GM12878 (cell line): ENCODE measurements at regions not wholly inside any gene's neighbourhood (a gene's known extent, or its start where the extent isn't known, plus 50 kb on each side); places are given as distances from the start of the nearest gene placed in this dataset.

Experiments
- ATAC-seq: fragments of 200-7000 bp; cut with Tn5 transposase; 3 replicates; pipeline ENCODE4 v1.9.1; 2020; ENCODE audit warnings: mild to moderate bottlenecking, moderate library complexity
- BruUV-seq: library from RNA; stranded (reverse); fragments of 400-500 nt; replicated peaks from 2 replicates; lab custom pipeline; 2021; lab: Mats Ljungman, UMichigan
- CTCF ChIA-PET: fragments of 300-600 bp; sonication (Branson Sonifier 250); formaldehyde crosslinking; extraction: SDS; loops from one replicate; lab custom pipeline; 2021; ENCODE audit warnings: inconsistent platforms; lab: Yijun Ruan, JAX
- POLR2A ChIA-PET: fragments of 350-600 bp; formaldehyde crosslinking; extraction: SDS; loops from one replicate; lab custom pipeline; 2021; ENCODE audit warnings: inconsistent platforms; lab: Charles Lee
- RAD21 ChIA-PET: fragments of 300-600 bp; sonication (Branson Sonifier 250); formaldehyde crosslinking; loops from one replicate; lab custom pipeline; 2023; ENCODE audit warnings: antibody characterized with exemption; ENCODE audit not compliant: unreplicated experiment; lab: Charles Lee
- SMC1A ChIA-PET: fragments of 300-600 bp; sonication (Branson Sonifier 250); formaldehyde crosslinking; loops from one replicate; lab custom pipeline; 2023; ENCODE audit not compliant: unreplicated experiment, uncharacterized antibody; lab: Charles Lee
- DNase-seq: peaks from one replicate; pipeline ENCODE4 v3.0.0-alpha.2; 2011; ENCODE audit warnings: low read depth, low spot score
- FAIRE-seq: peaks from 3 replicates; lab custom pipeline; 2011; peaks lifted over from hg19 to GRCh38; lab: Jason Lieb, UNC
- H2AFZ ChIP-seq: 2 replicates; pipeline ENCODE4 v1.6.0; 2011; ENCODE audit warnings: low read depth, low read length, control low read depth; ENCODE audit not compliant: control insufficient read depth
- H3K27ac ChIP-seq: 2 replicates; pipeline ENCODE4 v1.5.1; 2011; ENCODE audit warnings: control low read depth; ENCODE audit not compliant: control insufficient read depth, insufficient read depth
- H3K27me3 ChIP-seq, 2 experiments: replicated peaks in 1 of 2; 2 replicates each; pipeline versions ENCODE4 v1.6.0 to v1.6.1; 2011; ENCODE audit warnings: low read length in 1 of 2; ENCODE audit not compliant: control insufficient read depth in 2 of 2, insufficient read depth in 2 of 2
- H3K36me3 ChIP-seq, 2 experiments: 2 replicates each; pipeline ENCODE4 v1.5.1; 2011; ENCODE audit warnings: low read length in 1 of 2; ENCODE audit not compliant: control insufficient read depth in 2 of 2, insufficient read depth in 2 of 2
- H3K4me1 ChIP-seq: 2 replicates; pipeline ENCODE4 v1.6.1; 2011; ENCODE audit warnings: mild to moderate bottlenecking, low read length, moderate library complexity, mixed read lengths; ENCODE audit not compliant: control insufficient read depth, insufficient read depth
- H3K4me2 ChIP-seq: 2 replicates; pipeline ENCODE4 v1.6.0; 2011; ENCODE audit warnings: control low read depth; ENCODE audit not compliant: control insufficient read depth, insufficient read depth
- H3K4me3 ChIP-seq: fragments of 200-600 bp; sonication (generic); 2 replicates; pipeline ENCODE4 v1.5.1; 2016
- H3K79me2 ChIP-seq: 2 replicates; pipeline ENCODE4 v1.6.0; 2011; ENCODE audit warnings: low read length; ENCODE audit not compliant: control insufficient read depth, insufficient read depth
- H3K9ac ChIP-seq: 2 replicates; pipeline ENCODE4 v1.8.0; 2011; ENCODE audit warnings: low read length, control low read depth, mixed read lengths; ENCODE audit not compliant: control insufficient read depth, insufficient read depth
- H3K9me3 ChIP-seq: replicated peaks from 3 replicates; pipeline ENCODE4 v1.5.1; 2011; ENCODE audit warnings: mild to moderate bottlenecking, low read length; ENCODE audit not compliant: control insufficient read depth, insufficient read depth
- H4K20me1 ChIP-seq: 2 replicates; pipeline ENCODE4 v1.6.0; 2011; ENCODE audit not compliant: control insufficient read depth, insufficient read depth
- BCLAF1 ChIP-seq: fragments of 450-650 bp; IDR thresholded peaks from 2 replicates; pipeline ENCODE4 v1.6.1; 2017; ENCODE audit warnings: antibody characterized with exemption, mild to moderate bottlenecking, moderate library complexity
- BHLHE40 ChIP-seq, 2 experiments: fragments of 450-650 bp in 1 of 2; IDR thresholded peaks; 2 replicates each; pipeline ENCODE4 v1.6.1; 2011 to 2017; ENCODE audit warnings: low read depth in 2 of 2, borderline replicate concordance in 1 of 2, improper control_type of control experiment in 1 of 2, low read length in 1 of 2, mild to moderate bottlenecking in 1 of 2
- ESRRA ChIP-seq: IDR thresholded peaks from 2 replicates; pipeline ENCODE4 v1.6.1; 2012; ENCODE audit warnings: mild to moderate bottlenecking, low read length, improper control_type of control experiment
- FOS ChIP-seq: IDR thresholded peaks from 3 replicates; pipeline ENCODE4 v1.6.1; 2011; ENCODE audit warnings: borderline replicate concordance; ENCODE audit not compliant: insufficient read length; ENCODE audit errors: extremely low read depth
- FOXK2 ChIP-seq: fragments of 450-650 bp; IDR thresholded peaks from 2 replicates; pipeline ENCODE4 v1.6.1; 2017; ENCODE audit warnings: mild to moderate bottlenecking, moderate library complexity
- MTA2 ChIP-seq: fragments of 450-650 bp; IDR thresholded peaks from 2 replicates; pipeline ENCODE4 v1.6.1; 2016; ENCODE audit warnings: low read depth, mild to moderate bottlenecking, moderate library complexity
- NR2C1 ChIP-seq: fragments of 450-650 bp; IDR thresholded peaks from 2 replicates; pipeline ENCODE4 v1.6.1; 2017; ENCODE audit warnings: antibody characterized with exemption, mild to moderate bottlenecking, moderate library complexity
- RB1 ChIP-seq: fragments of 450-650 bp; formaldehyde crosslinking; IDR thresholded peaks from 2 replicates; pipeline ENCODE4 v1.6.1; 2017; ENCODE audit warnings: mild to moderate bottlenecking, borderline replicate concordance
- RBBP5 ChIP-seq: fragments of 200-600 bp; sonication (generic); conservative IDR thresholded peaks from 2 replicates; pipeline ENCODE4 v1.6.1; 2016
- SIX5 ChIP-seq: IDR thresholded peaks from 2 replicates; pipeline ENCODE4 v1.6.1; 2011; ENCODE audit warnings: mild to moderate bottlenecking, low read depth, low read length, moderate library complexity; ENCODE audit not compliant: severe bottlenecking
- SUZ12 ChIP-seq: fragments of 200-600 bp; sonication (generic); IDR thresholded peaks from one replicate; pipeline ENCODE4 v1.6.1; 2018; ENCODE audit warnings: antibody characterized with exemption, mild to moderate bottlenecking; ENCODE audit not compliant: unreplicated experiment
- TARDBP ChIP-seq: IDR thresholded peaks from 2 replicates; pipeline ENCODE4 v1.6.1; 2016; ENCODE audit warnings: borderline replicate concordance
- ZNF24 ChIP-seq: fragments of 450-650 bp; IDR thresholded peaks from 2 replicates; pipeline ENCODE4 v1.6.1; 2017; ENCODE audit warnings: antibody characterized with exemption, mild to moderate bottlenecking
- ZZZ3 ChIP-seq: IDR thresholded peaks from 2 replicates; pipeline ENCODE4 v1.6.1; 2011; ENCODE audit warnings: low read depth; ENCODE audit not compliant: control insufficient read depth, insufficient read length
- WGBS: methylation state at CpG from one replicate; pipeline ENCODE4 v1.1.6; 2016; ENCODE audit warnings: low lambda C conversion rate; ENCODE audit not compliant: insufficient replicate concordance, insufficient coverage; ENCODE audit errors: missing lambda C conversion rate; 5-methylcytosine and 5-hydroxymethylcytosine counted together
- in situ Hi-C: fragments of 300-500 bp; cut with MboI; formaldehyde crosslinking; loops from 9 replicates; pipeline ENCODE4 v1.14.3; 2018; ENCODE audit warnings: mixed read lengths
- intact Hi-C: fragments of 100-400 bp; cut with micrococcal nuclease; formaldehyde crosslinking; loops from one replicate; pipeline ENCODE4 v1.14.2; 2022; ENCODE audit not compliant: unreplicated experiment
- TF ChIP-seq, protein P1 (sequence below): fragments of 450-650 bp; IDR thresholded peaks from 2 replicates; pipeline ENCODE4 v1.6.1; 2016; ENCODE audit warnings: mild to moderate bottlenecking
- TF ChIP-seq, protein P2 (sequence below): fragments of 450-650 bp; IDR thresholded peaks from 2 replicates; pipeline ENCODE4 v1.6.1; 2018; ENCODE audit warnings: mild to moderate bottlenecking, low read depth, moderate library complexity; ENCODE audit not compliant: partially characterized antibody

GRCh38 chr18:24538414-24539264 is 78.2 kb downstream of the HRH4 start:
- POLR2A ChIA-PET, result no interaction called here
- H3K4me1 ChIP-seq, result no peaks in the 10 kb centered on the region
- ATAC-seq, result no peak
- H3K36me3 ChIP-seq, result no peaks in the 10 kb centered on the region
- H3K79me2 ChIP-seq, result no peaks in the 10 kb centered on the region
- H3K27me3 ChIP-seq, result no peaks in the 10 kb centered on the region; a peak in 2 of 4 replicates
- CTCF ChIA-PET, result interaction anchor here (1.3 to 2.7 kb wide), 2 partner anchors 24 to 50 kb away, joined by 3 to 9 read pairs; no protein-coding TSS in a partner anchor
- no peaks in the 10 kb centered on the region for H4K20me1 ChIP-seq
- no peak for FAIRE-seq
- no peak overlapping the region for H3K4me3 ChIP-seq
- in situ Hi-C loops, result no loop called here
- DNase-seq, result no peak
- WGBS, result 10% methylated on average over 5 of the region's 5 CpGs
- SMC1A ChIA-PET, result no interaction called here
- H2AFZ ChIP-seq, result no peak overlapping the region
- H3K4me2 ChIP-seq, result no peak overlapping the region
- no peak overlapping the region for H3K27ac ChIP-seq
- H3K9ac ChIP-seq, result no peak overlapping the region
- intact Hi-C loops, result no loop called here
- H3K9me3 ChIP-seq, result no peaks in the 10 kb centered on the region
- RAD21 ChIA-PET, result no interaction called here
- BruUV-seq, result no TSS peak
- TF ChIP-seq SUZ12 (no peak), BHLHE40 (IDR thresholded peaks at IDR 0.05; ENCODE audit: borderline replicate concordance in 1 of 2, low read depth in 2 of 2, low read length in 1 of 2) (no peak), RB1 (no peak), ZZZ3 (no peak), FOS (no peak), SIX5 (no peak), NR2C1 (no peak), ZNF24 (no peak), FOXK2 (no peak), BCLAF1 (no peak), TARDBP (no peak), MTA2 (no peak), ESRRA (no peak), RBBP5 (no peak)
- TF ChIP-seq, protein P1, sequence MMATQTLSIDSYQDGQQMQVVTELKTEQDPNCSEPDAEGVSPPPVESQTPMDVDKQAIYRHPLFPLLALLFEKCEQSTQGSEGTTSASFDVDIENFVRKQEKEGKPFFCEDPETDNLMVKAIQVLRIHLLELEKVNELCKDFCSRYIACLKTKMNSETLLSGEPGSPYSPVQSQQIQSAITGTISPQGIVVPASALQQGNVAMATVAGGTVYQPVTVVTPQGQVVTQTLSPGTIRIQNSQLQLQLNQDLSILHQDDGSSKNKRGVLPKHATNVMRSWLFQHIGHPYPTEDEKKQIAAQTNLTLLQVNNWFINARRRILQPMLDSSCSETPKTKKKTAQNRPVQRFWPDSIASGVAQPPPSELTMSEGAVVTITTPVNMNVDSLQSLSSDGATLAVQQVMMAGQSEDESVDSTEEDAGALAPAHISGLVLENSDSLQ, result no peak
- TF ChIP-seq, protein P2, sequence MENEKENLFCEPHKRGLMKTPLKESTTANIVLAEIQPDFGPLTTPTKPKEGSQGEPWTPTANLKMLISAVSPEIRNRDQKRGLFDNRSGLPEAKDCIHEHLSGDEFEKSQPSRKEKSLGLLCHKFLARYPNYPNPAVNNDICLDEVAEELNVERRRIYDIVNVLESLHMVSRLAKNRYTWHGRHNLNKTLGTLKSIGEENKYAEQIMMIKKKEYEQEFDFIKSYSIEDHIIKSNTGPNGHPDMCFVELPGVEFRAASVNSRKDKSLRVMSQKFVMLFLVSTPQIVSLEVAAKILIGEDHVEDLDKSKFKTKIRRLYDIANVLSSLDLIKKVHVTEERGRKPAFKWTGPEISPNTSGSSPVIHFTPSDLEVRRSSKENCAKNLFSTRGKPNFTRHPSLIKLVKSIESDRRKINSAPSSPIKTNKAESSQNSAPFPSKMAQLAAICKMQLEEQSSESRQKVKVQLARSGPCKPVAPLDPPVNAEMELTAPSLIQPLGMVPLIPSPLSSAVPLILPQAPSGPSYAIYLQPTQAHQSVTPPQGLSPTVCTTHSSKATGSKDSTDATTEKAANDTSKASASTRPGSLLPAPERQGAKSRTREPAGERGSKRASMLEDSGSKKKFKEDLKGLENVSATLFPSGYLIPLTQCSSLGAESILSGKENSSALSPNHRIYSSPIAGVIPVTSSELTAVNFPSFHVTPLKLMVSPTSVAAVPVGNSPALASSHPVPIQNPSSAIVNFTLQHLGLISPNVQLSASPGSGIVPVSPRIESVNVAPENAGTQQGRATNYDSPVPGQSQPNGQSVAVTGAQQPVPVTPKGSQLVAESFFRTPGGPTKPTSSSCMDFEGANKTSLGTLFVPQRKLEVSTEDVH, result no peak
